ENCODE measurements at regions not wholly inside any gene's neighbourhood (a gene's known extent, or its start where the extent isn't known, plus 50 kb on each side); places are given as distances from the start of the nearest gene placed in this dataset.

- TF ChIP-seq REST (IDR thresholded peaks at IDR 0.05; ENCODE audit: insufficient read depth in 1 of 2, low read depth in 2 of 2, low read length in 2 of 2), result no peak
- TF ChIP-seq TAF1 (IDR thresholded peaks at IDR 0.05; ENCODE audit: borderline replicate concordance, insufficient read depth, low read length), result no peak
- no peak for TF ChIP-seq POLR2AphosphoS5 (IDR thresholded peaks at IDR 0.05; ENCODE audit: low read depth, low read length)
- TF ChIP-seq FOXP2 (optimal IDR thresholded peaks at IDR 0.05; ENCODE audit: borderline replicate concordance, extremely low read depth, extremely low read length, insufficient read depth), result no peak
- no peak for TF ChIP-seq SIN3A (IDR thresholded peaks at IDR 0.05; ENCODE audit: borderline replicate concordance, insufficient read depth, low read length)
Observed at GRCh38 chr2:22901471-22902179, 483.4 kb upstream of the KLHL29 start.

GRCh38 chr2:22902180-22902550 lies 482.8 kb upstream of the KLHL29 start:
- TF ChIP-seq TAF1 (IDR thresholded peaks at IDR 0.05; ENCODE audit: borderline replicate concordance, insufficient read depth, low read length) (no peak), FOXP2 (optimal IDR thresholded peaks at IDR 0.05; ENCODE audit: borderline replicate concordance, extremely low read depth, extremely low read length, insufficient read depth) (no peak)

- TF ChIP-seq POLR2AphosphoS5 (IDR thresholded peaks at IDR 0.05; ENCODE audit: low read depth, low read length) (no peak), REST (IDR thresholded peaks at IDR 0.05; ENCODE audit: insufficient read depth in 1 of 2, low read depth in 2 of 2, low read length in 2 of 2) (no peak), SIN3A (IDR thresholded peaks at IDR 0.05; ENCODE audit: borderline replicate concordance, insufficient read depth, low read length) (no peak), FOXP2 (optimal IDR thresholded peaks at IDR 0.05; ENCODE audit: borderline replicate concordance, extremely low read depth, extremely low read length, insufficient read depth) (no peak), TAF1 (IDR thresholded peaks at IDR 0.05; ENCODE audit: borderline replicate concordance, insufficient read depth, low read length) (no peak)
Observed at GRCh38 chr2:22902662-22903165, 482.3 kb upstream of the KLHL29 start.

- TF ChIP-seq FOXP2 (optimal IDR thresholded peaks at IDR 0.05; ENCODE audit: borderline replicate concordance, extremely low read depth, extremely low read length, insufficient read depth) (no peak), TAF1 (IDR thresholded peaks at IDR 0.05; ENCODE audit: borderline replicate concordance, insufficient read depth, low read length) (no peak), POLR2AphosphoS5 (IDR thresholded peaks at IDR 0.05; ENCODE audit: low read depth, low read length) (no peak), REST (IDR thresholded peaks at IDR 0.05; ENCODE audit: insufficient read depth in 1 of 2, low read depth in 2 of 2, low read length in 2 of 2) (no peak), SIN3A (IDR thresholded peaks at IDR 0.05; ENCODE audit: borderline replicate concordance, insufficient read depth, low read length) (no peak)
Observed at GRCh38 chr2:22903616-22904015, 481.4 kb upstream of the KLHL29 start.

GRCh38 chr2:22904126-22904684 lies 480.8 kb upstream of the KLHL29 start:
- TF ChIP-seq POLR2AphosphoS5 (IDR thresholded peaks at IDR 0.05; ENCODE audit: low read depth, low read length) (no peak), REST (IDR thresholded peaks at IDR 0.05; ENCODE audit: insufficient read depth in 1 of 2, low read depth in 2 of 2, low read length in 2 of 2) (no peak), SIN3A (IDR thresholded peaks at IDR 0.05; ENCODE audit: borderline replicate concordance, insufficient read depth, low read length) (no peak), TAF1 (IDR thresholded peaks at IDR 0.05; ENCODE audit: borderline replicate concordance, insufficient read depth, low read length) (no peak), FOXP2 (optimal IDR thresholded peaks at IDR 0.05; ENCODE audit: borderline replicate concordance, extremely low read depth, extremely low read length, insufficient read depth) (no peak)

All from PFSK-1 (cell line).